Non-pigmented ciliary epithelial cell (primary cell): ENCODE measurements at regions not wholly inside any gene's neighbourhood (a gene's known extent, or its start where the extent isn't known, plus 50 kb on each side); places are given as distances from the start of the nearest gene placed in this dataset.
"Not testable (repeated sequence)": the region's sequence is repeated elsewhere in the genome, so short reads cannot be mapped to it uniquely, and the experiment has no call there.

Experiments used
- DNase-seq: peaks from one replicate; pipeline ENCODE4 v3.0.0-alpha.2; 2010; ENCODE audit warnings: low read depth

DNA sequence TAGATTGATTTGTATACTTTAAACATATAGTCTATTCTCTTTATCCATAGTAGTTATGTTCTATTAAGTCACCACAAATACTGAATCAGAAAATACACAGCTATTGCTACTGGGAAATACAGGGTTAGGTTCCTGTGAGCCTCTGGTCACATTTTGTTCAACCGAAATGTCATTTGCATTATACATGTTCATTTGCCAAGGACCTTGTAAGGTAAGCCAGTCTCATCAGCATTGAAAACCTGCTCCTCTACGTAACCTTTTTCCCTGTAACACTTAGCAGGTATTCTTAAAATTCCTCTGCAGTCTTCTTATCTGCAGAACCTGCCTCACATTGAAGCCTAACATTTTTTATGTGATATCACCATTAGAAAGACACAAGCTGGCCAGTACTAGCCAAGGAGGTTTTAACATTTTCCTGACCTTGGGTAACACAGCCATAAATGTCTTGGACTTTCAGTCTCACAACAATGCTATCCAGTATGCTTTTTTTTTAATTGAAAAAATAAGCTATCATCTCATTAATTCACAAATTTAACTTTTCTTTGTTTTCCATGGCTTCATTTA is 765.7 kb upstream of the IGFBP7 start:
- no peak for DNase-seq

DNA sequence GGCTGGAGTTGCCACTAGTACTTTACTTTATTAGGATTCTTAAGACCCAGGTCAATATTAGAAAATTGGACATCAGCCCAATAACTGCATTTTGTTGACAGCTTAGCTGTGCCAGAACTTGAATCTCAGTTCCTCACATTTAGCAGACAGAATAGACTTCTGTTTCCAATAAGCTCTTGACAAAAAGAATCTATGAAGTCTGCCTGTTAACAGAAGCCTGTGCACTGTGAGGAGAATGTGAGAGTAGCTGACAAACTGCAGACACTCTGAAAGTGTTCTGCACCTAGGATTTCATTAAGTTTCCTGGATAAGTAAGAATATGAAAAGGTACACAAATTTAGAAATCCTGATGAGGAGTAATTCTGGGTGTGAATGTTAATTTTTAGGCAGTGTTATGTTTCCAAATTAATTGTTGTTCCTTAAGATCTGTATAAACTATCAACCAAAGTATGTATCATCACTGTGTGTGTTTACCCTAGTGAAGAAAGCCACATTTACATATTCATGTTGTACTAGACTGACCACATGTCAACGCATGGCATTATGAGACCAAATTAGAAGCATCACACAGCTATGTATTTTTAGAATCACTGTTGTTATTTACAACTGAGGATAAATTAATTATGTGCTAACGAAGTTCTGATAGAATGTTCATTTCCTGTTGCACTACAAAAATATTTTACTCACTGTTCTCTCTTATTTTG is 756.4 kb upstream of the IGFBP7 start:
- no peak for DNase-seq

DNA sequence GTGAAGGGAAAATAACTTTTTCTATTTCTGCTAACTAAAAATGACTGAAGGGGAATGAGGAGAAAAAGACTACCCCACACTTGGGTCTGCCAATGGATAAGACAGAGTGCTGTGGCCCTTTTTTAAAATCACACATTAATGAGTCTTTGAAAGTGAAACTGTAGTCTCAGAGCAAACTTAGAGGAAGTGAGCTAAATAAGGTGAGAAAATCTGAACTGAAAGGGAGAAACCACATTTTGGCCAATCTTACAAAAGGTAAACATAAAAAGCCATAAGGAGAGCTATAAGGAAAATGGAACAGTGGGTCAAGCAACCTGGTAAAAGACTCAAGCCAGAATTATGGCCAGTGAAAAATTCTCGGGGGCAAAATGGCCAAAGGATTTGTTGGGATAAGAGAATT is 755.1 kb upstream of the IGFBP7 start:
- no peak for DNase-seq

DNA sequence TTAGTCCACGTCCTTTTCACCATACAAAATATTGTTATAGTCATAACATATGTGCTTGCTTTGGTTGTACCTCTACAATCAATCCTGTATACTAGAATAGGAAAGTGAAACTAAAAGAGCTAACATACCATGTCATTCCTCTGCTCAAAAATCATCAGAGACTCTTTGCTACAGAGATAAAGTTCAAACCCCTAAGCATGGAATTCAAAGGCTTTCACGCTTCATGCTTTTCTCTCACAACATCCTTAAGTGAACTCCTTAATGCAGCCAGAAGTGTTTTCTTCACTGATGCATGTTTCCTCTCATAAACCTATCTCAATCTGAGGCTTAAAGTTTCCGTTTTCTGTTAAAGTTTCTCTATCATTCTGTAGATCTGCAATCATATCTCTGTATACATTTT is 744.6 kb upstream of the IGFBP7 start:
- no peak for DNase-seq

DNA sequence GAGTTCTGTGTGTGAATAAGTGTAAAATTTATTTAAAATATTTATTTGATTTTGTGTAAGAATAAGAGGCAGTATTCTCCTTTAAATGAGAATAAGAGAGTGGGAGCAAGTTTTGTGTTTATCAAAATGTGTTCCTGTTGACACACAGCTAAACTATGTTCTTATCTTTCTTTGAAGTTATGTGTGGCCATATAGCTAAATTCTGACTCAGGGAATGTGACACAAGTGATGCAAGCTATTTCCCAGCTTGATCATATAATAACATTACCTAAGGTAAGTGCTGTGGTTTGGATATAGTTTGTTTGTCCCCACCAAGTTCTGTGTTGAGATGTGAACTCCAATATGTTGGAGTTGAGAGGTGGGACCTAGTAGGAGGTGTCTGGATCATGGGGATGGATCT is 740.0 kb upstream of the IGFBP7 start:
- no peak for DNase-seq

DNA sequence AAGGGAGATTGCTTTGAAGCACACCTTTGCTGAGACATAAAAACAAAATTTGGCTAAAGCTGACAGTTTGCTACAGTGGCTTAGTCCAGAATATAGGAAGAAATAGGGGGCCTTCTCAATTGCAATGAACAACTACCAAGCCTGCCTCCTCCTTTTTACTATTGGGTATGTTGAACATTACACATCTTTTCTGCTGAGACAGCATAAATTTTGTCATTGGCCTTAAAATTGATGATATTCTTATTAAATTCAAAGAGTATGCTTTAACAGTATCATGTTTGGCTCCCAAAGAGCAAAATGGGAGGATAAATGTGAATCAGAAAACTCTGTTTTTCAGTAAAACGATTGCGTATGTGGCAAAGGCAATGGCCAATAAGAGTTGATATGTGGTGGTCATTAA is 721.9 kb upstream of the IGFBP7 start:
- DNase-seq, result no peak

DNA sequence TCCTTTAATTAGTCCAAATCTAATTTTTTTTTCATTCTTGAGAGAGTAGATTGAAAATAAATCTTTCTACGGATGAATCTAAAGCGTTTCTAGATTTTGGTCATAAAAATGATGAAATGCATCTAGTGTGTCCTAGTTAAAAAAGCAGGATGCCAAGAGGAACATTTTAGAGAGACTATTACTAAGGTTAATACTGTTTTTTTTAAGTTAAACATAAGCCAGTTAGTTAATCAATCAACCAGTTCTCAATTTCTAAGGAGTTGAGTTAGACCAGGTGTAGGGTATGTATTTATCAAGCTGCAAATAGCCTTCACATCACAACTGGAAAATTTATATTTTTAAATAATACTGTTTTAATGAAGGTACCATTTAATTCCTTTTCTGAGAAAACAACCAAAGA is 679.5 kb upstream of the IGFBP7 start:
- no peak for DNase-seq

DNA sequence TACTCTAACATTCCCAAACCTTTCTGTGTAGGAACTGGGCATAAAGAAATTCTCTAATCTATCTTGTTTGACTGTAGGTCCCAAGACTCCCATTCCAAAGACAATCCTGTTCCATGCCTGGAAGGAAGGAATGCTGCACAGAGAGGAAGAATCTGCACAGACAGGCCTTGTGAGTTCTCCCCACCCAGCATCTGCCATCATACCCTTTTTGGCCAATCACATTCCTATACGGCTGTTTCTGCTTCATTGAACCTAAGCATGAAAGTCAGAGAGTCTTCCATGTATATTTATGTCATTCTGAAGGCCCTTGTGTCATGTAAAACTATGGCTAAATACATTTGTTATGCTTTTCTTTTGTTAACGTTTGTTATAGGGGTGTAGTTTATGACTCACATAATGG is 667.7 kb upstream of the IGFBP7 start:
- DNase-seq, result no peak

DNA sequence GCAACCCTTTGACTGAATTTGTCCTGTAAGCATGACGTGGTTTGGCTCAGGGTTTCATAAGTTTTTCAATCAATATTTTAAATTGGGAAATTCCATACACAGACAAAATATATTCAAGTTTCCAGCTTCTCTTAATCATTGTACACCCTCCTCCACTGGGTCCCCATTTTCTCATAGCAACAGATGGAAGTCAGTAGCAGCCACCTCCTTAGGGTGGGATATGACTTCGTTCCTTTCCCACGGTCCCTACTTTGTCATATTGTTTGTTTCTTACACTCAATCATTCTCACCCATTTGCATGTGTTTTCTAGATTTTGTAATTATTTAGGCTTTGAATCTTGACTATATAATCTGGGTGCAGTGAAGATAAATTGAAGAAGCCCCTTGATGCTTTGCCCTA is 664.5 kb upstream of the IGFBP7 start:
- no peak for DNase-seq

DNA sequence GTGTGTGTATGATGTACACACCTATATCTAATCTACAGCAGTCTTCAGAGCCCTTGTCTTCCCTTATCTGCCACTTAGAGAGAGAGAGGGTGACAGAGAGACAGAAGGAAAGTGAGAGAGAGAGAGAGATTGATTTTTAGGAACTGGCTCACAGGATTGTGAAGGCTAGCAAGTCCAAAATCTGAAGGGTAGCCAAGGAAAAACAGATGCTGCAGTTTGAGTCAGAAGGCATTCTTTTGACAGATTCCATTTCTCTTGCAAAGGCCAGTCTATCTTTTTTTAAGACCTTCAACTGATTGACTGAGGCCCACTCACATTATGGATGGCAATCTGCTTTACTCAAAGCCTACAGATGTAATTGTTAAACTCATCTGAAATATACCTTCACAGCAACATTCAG is 664.0 kb upstream of the IGFBP7 start:
- no peak for DNase-seq

DNA sequence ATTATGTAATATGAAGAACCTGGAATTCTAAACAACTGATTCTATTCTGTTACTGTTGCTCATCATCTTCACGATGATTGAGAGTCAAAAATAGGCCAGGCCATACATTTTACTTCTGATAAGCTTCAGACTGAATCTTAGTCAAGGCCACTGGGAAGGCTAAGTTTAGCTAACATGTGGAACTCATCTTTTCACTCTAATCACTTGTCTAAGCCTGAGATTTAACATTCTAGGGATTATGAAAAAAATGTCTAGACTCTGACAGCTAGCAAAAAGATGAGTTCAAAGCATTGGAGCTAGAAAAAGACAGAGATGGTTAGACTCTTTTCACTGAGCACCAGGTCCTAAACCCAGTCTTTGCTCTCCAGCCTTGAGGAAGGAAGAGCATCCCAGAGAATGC is 656.2 kb upstream of the IGFBP7 start:
- no peak for DNase-seq

DNA sequence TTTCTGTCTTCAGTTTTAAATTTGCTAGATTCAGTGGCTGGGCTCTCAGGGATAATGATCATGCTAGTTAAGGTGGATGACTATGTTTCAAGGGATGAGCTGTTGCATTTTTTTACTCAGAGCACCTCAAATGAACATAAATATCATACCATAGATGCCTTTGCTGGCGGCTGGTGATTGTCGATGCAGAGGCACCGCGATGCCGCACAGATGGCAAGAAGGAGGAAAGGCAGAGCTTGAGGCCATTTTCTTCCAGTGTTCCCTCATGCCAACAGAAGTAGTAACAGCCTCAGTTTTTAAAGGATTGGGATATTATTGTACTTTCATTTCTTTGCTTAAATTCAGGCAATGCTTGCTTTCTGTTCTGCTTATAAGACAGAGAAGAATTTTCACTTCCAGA is 654.7 kb upstream of the IGFBP7 start:
- DNase-seq, result no peak

DNA sequence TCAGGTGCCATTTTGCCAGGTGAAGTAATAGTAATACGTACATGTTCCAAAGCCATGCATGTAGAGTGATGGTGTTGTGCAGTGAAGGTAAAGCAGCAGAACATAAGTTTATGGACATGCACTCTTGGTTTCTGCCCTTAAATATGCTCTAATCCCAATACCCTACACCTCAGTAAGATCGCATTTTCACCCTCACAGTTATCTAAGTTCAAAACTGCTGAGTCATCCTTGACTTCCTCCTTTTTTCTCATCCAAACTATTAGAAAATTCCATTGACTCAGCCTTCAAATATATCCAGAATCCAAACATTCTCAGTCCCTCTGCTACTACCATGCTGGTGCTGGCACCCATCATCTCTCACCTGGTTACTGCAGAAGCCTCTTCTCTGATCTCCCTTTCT is 652.9 kb upstream of the IGFBP7 start:
- no peak for DNase-seq

DNA sequence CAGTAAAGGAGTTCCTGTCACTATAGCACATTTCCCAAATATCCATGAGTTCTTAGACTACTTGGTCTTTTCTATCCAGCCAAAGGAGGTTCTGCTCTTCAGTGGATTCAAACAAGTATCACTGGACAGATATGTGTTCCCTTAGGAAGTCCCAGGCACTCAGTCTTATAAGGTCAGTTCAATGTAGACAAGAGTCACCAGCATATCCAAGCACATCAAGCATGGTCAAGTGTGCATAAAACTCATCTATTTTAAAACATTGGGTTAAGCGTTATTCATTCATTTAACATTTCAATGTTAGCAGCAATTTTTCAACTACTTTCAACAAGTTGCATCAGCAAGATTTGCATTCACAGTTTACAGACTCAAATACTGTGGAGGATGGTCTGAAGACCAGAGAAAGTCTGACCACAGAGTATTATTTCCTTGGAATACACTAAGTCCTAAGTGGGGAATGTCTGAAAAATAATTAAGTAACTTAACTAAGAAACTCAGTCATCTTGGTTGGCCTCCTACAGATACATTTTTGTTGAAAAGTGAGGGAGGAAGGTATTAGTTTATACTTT is 630.5 kb upstream of the IGFBP7 start:
- no peak for DNase-seq

DNA sequence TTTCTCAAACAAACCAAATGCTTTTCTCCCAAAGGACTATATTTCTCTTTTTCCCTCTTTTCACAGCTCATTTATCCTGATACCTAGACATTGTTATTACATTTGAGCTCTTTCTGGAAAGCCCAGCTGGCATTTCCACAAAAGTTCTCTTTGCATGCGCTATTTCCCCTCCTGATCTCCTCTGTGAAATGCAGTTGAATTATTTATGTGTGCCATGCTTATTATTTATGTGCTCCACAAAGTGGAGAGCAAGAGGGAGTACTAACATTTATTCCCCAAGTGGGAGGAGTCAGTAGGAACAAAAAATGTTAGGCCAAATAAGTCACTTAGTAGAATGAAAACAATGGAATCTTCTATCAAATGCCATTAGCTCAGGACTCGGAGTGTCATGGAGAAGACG is 626.6 kb upstream of the IGFBP7 start:
- no peak for DNase-seq

DNA sequence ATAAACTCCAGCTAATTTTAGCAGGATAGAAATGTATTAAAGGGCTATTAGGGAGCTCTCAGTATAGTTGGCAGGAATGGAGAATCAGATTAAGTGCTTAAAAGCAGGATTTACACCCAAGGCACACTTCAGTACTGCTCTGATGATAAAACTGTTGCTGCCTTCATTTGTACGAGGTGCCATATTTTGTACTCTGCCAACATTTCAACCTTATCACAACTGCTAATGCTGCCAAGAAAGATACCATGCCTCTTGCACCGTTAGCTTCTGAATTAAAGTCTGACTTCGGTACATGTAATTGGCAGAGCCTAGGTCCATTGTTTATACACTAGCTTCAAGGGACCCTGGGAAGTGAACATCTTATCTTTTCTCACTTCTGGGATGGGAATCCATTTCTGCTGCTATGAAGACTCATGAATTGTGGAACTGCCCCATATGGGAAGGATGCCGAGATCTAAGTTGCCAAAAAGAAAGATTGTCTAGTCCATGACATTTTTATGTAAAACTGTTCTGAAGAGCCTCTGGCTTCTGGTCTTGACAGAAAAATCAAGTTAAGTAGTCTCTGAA is 624.0 kb upstream of the IGFBP7 start:
- DNase-seq, result no peak

DNA sequence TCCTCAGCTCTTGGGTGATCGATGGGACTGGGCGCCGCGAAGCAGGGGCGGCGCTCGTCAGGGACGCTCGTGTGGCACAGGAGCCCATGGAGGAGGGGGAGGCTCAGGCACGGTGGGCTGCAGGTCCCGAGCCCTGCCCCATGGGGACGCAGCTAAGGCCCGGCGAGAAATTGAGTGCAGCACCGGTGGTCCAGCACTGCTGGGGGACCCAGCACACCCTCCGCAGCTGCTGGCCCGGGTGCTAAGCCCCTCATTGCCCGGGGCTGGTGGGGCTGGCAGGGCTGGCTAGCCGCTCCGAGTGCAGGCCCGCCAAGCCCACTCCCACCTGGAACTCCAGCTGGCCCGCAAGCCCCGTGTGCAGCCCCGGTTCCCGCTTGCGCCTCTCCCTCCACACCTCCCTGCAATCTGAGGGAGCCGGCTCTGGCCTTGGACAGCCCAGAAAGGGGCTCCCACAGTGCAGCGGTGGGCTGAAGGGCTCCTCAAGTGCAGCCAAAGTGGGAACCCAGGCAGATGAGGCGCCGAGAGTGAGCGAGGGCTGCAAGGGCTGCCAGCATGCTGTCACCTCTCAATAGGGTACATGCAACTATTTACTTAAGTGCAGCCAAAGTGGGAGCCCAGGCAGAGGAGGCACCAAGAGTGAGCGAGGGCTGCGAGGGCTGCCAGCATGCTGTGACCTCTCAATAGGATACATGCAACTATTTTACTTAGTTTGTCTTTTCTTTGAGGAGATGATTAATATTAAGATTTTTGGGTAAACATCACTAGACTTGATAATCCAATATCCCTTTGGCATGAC is 619.8 kb upstream of the IGFBP7 start:
- DNase-seq, result not testable (repeated sequence)

DNA sequence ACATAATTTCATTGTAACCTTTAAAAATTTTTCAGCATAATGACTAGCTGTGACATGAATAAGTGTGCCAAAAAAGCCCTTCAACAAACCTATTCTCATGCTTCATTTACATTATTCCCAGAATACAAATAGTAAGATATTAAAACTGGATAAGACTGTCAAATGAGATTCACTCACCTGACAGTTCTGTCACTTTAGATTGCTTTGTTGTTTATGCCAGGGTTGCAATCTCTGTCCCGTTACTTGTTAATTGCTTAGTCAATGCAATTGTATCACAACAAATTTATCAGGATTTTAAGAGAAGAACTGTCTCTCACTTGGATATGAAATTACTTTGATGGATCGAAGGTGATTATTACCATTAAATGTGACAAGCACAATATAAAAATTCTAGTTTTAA is 616.0 kb upstream of the IGFBP7 start:
- DNase-seq, result no peak

DNA sequence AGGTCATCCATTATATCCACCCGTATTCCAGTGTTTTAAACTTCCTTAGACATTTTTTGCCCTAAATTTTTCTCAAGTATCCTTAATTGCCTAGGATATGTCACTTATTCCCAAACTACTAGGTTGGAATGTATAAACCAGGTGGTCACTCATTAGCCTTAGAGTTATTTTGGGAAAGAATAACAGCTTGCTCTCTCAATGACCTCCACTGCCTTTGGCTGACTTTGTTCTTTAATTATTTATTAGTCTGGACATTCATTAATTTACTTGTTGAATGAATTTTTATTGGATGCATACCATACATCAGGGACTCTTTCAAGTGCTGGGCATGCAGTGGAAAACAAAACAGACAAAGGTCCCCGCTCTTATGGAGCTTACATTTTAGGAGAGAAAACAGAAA is 609.3 kb upstream of the IGFBP7 start:
- DNase-seq, result no peak

DNA sequence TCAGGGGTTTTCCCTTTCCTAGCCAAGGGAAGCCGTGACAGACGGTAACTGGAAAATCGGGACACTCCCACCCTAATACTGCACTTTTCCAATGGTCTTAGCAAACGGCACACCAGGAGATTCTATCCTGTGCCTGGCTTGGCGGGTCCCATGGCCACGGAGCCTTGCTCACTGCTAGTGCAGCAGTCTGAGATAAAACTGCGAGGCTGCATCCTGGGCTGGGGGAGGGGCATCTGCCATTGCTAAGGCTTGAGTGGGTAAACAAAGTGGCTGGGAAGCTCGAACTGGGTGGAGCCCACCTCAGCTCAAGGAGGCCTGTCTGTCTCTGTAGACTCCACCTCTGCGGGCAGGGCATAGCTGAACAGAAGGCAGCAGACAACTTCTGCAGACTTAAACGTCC is 604.1 kb upstream of the IGFBP7 start:
- DNase-seq, result not testable (repeated sequence)

DNA sequence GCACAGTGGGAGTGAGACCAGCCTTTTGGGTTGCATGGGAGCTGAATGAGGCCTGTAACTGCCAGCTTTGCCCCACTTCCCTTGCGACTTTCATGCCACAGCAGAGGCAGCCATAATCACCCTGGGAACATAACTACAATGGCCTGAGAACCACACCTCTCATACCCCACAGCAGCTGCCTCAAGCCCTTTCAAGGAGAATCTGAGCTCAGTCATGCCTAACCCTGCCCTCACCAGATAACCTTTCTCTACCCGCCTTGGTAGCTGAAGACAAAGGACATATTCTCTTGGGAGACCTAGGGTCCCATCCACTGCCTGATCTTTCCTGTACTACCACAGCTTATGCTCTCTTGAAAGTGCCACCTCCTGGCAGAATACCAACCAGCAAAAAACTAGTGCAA is 599.9 kb upstream of the IGFBP7 start:
- DNase-seq, result no peak

DNA sequence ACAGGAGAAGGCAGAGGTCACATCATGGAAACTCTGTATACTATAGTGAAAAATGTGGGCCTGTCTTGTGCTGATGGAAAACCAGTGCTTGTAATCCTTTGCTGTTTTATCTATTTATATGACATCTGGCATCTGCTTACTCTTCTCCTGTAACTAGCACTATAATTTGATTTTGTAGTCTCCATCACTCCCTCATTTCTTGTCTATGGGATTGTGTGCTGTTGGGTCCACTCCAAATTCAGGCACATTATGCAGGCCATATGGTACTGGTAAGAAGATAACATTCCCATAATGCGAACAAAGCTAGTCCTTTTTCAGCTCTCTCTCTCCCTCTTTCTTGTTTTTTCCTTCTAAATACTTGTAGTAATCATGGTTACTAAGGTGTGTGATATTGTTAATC is 581.2 kb upstream of the IGFBP7 start:
- no peak for DNase-seq

DNA sequence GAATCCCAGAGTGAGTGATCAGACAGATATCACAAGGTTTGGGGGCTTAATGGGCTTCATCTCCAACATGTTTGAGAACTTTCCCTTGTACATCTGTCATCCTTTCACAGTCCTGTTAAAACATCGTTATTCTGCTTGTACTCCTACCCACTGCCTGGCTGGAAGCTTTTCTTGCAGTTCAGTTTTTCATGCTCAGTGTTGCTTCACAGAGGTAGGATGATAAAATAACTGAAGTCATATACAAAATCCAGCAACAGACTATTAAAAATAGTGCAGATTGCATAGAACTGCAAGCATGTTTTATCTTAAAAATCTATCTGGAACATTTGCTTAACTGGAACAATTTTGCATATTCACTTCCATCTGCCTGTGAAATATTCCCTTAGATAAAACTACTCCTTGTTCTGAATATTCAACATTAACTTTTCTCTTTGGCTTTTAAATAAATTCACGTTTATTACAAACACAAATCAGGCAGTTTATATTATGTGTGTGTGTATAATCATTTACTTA is 579.6 kb upstream of the IGFBP7 start:
- no peak for DNase-seq
